ENCODE measurements at regions not wholly inside any gene's neighbourhood (a gene's known extent, or its start where the extent isn't known, plus 50 kb on each side); places are given as distances from the start of the nearest gene placed in this dataset.

- TF ChIP-seq, protein P1, sequence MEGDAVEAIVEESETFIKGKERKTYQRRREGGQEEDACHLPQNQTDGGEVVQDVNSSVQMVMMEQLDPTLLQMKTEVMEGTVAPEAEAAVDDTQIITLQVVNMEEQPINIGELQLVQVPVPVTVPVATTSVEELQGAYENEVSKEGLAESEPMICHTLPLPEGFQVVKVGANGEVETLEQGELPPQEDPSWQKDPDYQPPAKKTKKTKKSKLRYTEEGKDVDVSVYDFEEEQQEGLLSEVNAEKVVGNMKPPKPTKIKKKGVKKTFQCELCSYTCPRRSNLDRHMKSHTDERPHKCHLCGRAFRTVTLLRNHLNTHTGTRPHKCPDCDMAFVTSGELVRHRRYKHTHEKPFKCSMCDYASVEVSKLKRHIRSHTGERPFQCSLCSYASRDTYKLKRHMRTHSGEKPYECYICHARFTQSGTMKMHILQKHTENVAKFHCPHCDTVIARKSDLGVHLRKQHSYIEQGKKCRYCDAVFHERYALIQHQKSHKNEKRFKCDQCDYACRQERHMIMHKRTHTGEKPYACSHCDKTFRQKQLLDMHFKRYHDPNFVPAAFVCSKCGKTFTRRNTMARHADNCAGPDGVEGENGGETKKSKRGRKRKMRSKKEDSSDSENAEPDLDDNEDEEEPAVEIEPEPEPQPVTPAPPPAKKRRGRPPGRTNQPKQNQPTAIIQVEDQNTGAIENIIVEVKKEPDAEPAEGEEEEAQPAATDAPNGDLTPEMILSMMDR (conservative IDR thresholded peaks at IDR 0.05; ENCODE audit: low read depth, low read length), result no peak
- TF ChIP-seq EZH2 (IDR thresholded peaks at IDR 0.05; ENCODE audit: borderline replicate concordance, low read depth, low read length, poor library complexity, severe bottlenecking), result no peak
Measured at GRCh38 chr5:120372899-120373298, 91.2 kb upstream of the PRR16 start.
